ENCODE measurements at regions not wholly inside any gene's neighbourhood (a gene's known extent, or its start where the extent isn't known, plus 50 kb on each side); places are given as distances from the start of the nearest gene placed in this dataset.
"Not testable (repeated sequence)": the region's sequence is repeated elsewhere in the genome, so short reads cannot be mapped to it uniquely, and the experiment has no call there.

DNA sequence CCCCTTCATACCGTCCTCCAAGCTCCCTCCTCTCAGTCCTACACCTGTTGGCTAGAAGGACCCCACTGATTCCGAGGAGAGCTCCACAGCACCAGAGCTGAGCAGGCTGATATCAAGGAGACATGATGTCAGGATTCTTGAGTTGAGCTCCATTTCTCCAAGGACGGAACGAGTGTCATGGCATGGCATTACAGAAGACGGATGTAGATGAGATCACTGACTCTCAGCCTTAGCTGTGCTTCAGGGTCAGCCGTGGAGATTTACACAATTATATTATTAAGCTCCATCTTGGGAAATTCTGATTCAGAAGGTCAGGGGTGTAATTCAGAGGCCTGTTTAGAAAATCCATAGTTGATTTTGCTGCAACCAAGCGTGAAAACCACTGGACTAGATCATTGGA lies 428.9 kb upstream of the B3GAT1 start:
- H4K8ac ChIP-seq (replicated peaks; ENCODE audit: insufficient read length, low read depth, low read length), result no peak overlapping the region
- H2BK20ac ChIP-seq (ENCODE audit: low read depth, low read length, poor library complexity, severe bottlenecking), result no peak overlapping the region
- H2BK12ac ChIP-seq (ENCODE audit: insufficient read length, low read depth, low read length), result no peak overlapping the region
- no CpG with 5 or more reads among the region's 7 CpGs for WGBS (ENCODE audit: extremely low coverage, insufficient read length, low lambda C conversion rate)
- H3K9me3 ChIP-seq (ENCODE audit: control insufficient read depth, low read depth, low read length), result no peaks in the 10 kb centered on the region
- H3K9ac ChIP-seq (ENCODE audit: extremely low read depth, insufficient read length, low read length), result no peak overlapping the region
- no peak for DNase-seq
- H3K79me1 ChIP-seq (ENCODE audit: insufficient read depth, low read depth, low read length, poor library complexity, severe bottlenecking), result no peaks in the 10 kb centered on the region
- no peak overlapping the region for H4K5ac ChIP-seq (ENCODE audit: insufficient read length, low read depth, low read length)
- Mint-ChIP-seq H3K4me3 (no peak overlapping the region), H3K27ac (no peak overlapping the region), H3K36me3 (ENCODE audit: insufficient read depth in 1 of 3, low read depth in 3 of 3) (no peaks in the 10 kb centered on the region), H3K9me3 (peaks cover 0 to 1% of the 10 kb centered on the region in 2 experiments; a peak in 1 of 5 replicates), H3K4me1 (no peaks in the 10 kb centered on the region), H3K27me3 (ENCODE audit: low read depth) (peaks cover 23% of the 10 kb centered on the region)
- H3T11ph ChIP-seq (ENCODE audit: low read length), result no peak overlapping the region
- no peak overlapping the region for H3K56ac ChIP-seq (ENCODE audit: insufficient read length, low read depth, low read length)
- no peak overlapping the region for H3K27ac ChIP-seq (ENCODE audit: insufficient read length, low read depth, low read length)
- H3K4me1 ChIP-seq (ENCODE audit: insufficient read depth, low read length), result no peaks in the 10 kb centered on the region
- TF ChIP-seq, protein P1, sequence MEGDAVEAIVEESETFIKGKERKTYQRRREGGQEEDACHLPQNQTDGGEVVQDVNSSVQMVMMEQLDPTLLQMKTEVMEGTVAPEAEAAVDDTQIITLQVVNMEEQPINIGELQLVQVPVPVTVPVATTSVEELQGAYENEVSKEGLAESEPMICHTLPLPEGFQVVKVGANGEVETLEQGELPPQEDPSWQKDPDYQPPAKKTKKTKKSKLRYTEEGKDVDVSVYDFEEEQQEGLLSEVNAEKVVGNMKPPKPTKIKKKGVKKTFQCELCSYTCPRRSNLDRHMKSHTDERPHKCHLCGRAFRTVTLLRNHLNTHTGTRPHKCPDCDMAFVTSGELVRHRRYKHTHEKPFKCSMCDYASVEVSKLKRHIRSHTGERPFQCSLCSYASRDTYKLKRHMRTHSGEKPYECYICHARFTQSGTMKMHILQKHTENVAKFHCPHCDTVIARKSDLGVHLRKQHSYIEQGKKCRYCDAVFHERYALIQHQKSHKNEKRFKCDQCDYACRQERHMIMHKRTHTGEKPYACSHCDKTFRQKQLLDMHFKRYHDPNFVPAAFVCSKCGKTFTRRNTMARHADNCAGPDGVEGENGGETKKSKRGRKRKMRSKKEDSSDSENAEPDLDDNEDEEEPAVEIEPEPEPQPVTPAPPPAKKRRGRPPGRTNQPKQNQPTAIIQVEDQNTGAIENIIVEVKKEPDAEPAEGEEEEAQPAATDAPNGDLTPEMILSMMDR (conservative IDR thresholded peaks at IDR 0.05), result no peak
- H2AFZ ChIP-seq (ENCODE audit: low read length), result no peak overlapping the region
- no peak overlapping the region for H2BK5ac ChIP-seq (ENCODE audit: insufficient read length, low read length)
- no peak overlapping the region for H3K18ac ChIP-seq (ENCODE audit: insufficient read length, low read depth, low read length)
- no peaks in the 10 kb centered on the region for H4K20me1 ChIP-seq (ENCODE audit: control insufficient read depth, insufficient read depth, insufficient read length)
- H2BK120ac ChIP-seq (ENCODE audit: low read depth, low read length, poor library complexity, severe bottlenecking), result no peak overlapping the region
- no peak overlapping the region for H3K23ac ChIP-seq (ENCODE audit: insufficient read length, low read depth, low read length)
- H3K23me2 ChIP-seq (ENCODE audit: insufficient read length, low read depth, low read length, poor library complexity, severe bottlenecking), result no peaks in the 10 kb centered on the region
- no peaks in the 10 kb centered on the region for H3K79me2 ChIP-seq (ENCODE audit: insufficient read depth, low read length)
- H3K4me2 ChIP-seq (ENCODE audit: insufficient read depth, insufficient read length, low read length), result no peak overlapping the region
- H4K91ac ChIP-seq (ENCODE audit: insufficient read length, low read depth, low read length), result no peak overlapping the region
- no peak overlapping the region for H3K14ac ChIP-seq (ENCODE audit: insufficient read depth, low read length)
- H2BK15ac ChIP-seq (ENCODE audit: low read depth, low read length), result no peak overlapping the region
- H2AK5ac ChIP-seq (ENCODE audit: insufficient read length, low read length), result no peak overlapping the region
- H3K4ac ChIP-seq (ENCODE audit: low read depth, low read length), result no peak overlapping the region
- H3K27me3 ChIP-seq (ENCODE audit: insufficient read depth, low read length), result no peaks in the 10 kb centered on the region

DNA sequence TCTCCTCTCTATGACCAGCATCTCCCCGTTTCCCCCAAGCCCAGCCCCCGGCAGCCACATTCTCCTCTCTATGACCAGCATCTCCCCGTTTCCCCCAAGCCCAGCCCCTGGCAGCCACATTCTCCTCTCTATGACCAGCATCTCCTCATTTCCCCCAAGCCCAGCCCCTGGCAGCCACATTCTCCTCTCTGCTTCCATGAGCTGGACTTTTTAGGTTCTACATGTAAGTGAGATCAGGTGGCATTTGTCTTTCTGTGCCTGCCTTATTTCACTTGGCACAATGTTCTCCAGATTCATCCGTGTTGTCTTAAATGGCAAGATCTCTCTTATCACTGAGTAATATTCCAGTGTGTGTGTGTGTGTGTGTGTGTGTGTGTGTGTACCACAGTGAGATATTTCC lies 428.1 kb upstream of the B3GAT1 start:
- H3K4me3 Mint-ChIP-seq; H2BK120ac ChIP-seq (ENCODE audit: low read depth, low read length, poor library complexity, severe bottlenecking); H3K9ac ChIP-seq (ENCODE audit: extremely low read depth, insufficient read length, low read length); H3K4me1 Mint-ChIP-seq; H3K23me2 ChIP-seq (ENCODE audit: insufficient read length, low read depth, low read length, poor library complexity, severe bottlenecking); H3K4me1 ChIP-seq (ENCODE audit: insufficient read depth, low read length); H2AK5ac ChIP-seq (ENCODE audit: insufficient read length, low read length); H3K79me1 ChIP-seq (ENCODE audit: insufficient read depth, low read depth, low read length, poor library complexity, severe bottlenecking); H3K4me2 ChIP-seq (ENCODE audit: insufficient read depth, insufficient read length, low read length); H3T11ph ChIP-seq (ENCODE audit: low read length); DNase-seq; H3K27me3 ChIP-seq (ENCODE audit: insufficient read depth, low read length); H2BK5ac ChIP-seq (ENCODE audit: insufficient read length, low read length); H4K8ac ChIP-seq (replicated peaks; ENCODE audit: insufficient read length, low read depth, low read length); H2BK20ac ChIP-seq (ENCODE audit: low read depth, low read length, poor library complexity, severe bottlenecking); H3K9me3 Mint-ChIP-seq; H3K56ac ChIP-seq (ENCODE audit: insufficient read length, low read depth, low read length); H2BK15ac ChIP-seq (ENCODE audit: low read depth, low read length); H4K5ac ChIP-seq (ENCODE audit: insufficient read length, low read depth, low read length); H3K79me2 ChIP-seq (ENCODE audit: insufficient read depth, low read length); H4K20me1 ChIP-seq (ENCODE audit: control insufficient read depth, insufficient read depth, insufficient read length); H3K4ac ChIP-seq (ENCODE audit: low read depth, low read length); H3K36me3 Mint-ChIP-seq (ENCODE audit: insufficient read depth in 1 of 3, low read depth in 3 of 3); H3K23ac ChIP-seq (ENCODE audit: insufficient read length, low read depth, low read length); H3K18ac ChIP-seq (ENCODE audit: insufficient read length, low read depth, low read length); H3K9me3 ChIP-seq (ENCODE audit: control insufficient read depth, low read depth, low read length); H4K91ac ChIP-seq (ENCODE audit: insufficient read length, low read depth, low read length); H3K14ac ChIP-seq (ENCODE audit: insufficient read depth, low read length); H2BK12ac ChIP-seq (ENCODE audit: insufficient read length, low read depth, low read length); H3K27ac Mint-ChIP-seq; H3K27ac ChIP-seq (ENCODE audit: insufficient read length, low read depth, low read length); H2AFZ ChIP-seq (ENCODE audit: low read length): not testable (repeated sequence)
- WGBS (ENCODE audit: extremely low coverage, insufficient read length, low lambda C conversion rate), result no CpG with 5 or more reads among the region's 4 CpGs
- H3K27me3 Mint-ChIP-seq (ENCODE audit: low read depth), result peaks cover 29% of the 10 kb centered on the region
